Osteocyte (in vitro differentiated cells): ENCODE measurements at regions not wholly inside any gene's neighbourhood (a gene's known extent, or its start where the extent isn't known, plus 50 kb on each side); places are given as distances from the start of the nearest gene placed in this dataset.

ENCODE experiments used
- DNase-seq: peaks from one replicate; pipeline ENCODE4 v3.0.0; 2021; ENCODE audit warnings: mixed read lengths; ENCODE audit not compliant: unreplicated experiment; ENCODE audit errors: extremely low spot score
- H3K27ac Mint-ChIP-seq: one replicate; pipeline ENCODE4 v1.8.0; 2021; ENCODE audit warnings: mild to moderate bottlenecking, mixed read lengths; ENCODE audit not compliant: unreplicated experiment
- H3K27me3 Mint-ChIP-seq: one replicate; pipeline ENCODE4 v1.8.0; 2021; ENCODE audit warnings: mixed read lengths; ENCODE audit not compliant: unreplicated experiment
- H3K36me3 Mint-ChIP-seq: one replicate; pipeline ENCODE4 v1.8.0; 2021; ENCODE audit warnings: mixed read lengths; ENCODE audit not compliant: unreplicated experiment
- H3K4me1 Mint-ChIP-seq: one replicate; pipeline ENCODE4 v1.8.0; 2021; ENCODE audit warnings: mixed read lengths; ENCODE audit not compliant: unreplicated experiment
- H3K4me3 Mint-ChIP-seq: one replicate; pipeline ENCODE4 v1.8.0; 2021; ENCODE audit warnings: mild to moderate bottlenecking, moderate library complexity, mixed read lengths; ENCODE audit not compliant: unreplicated experiment
- H3K9me3 Mint-ChIP-seq: one replicate; pipeline ENCODE4 v1.8.0; 2021; ENCODE audit warnings: mixed read lengths; ENCODE audit not compliant: unreplicated experiment
- CTCF ChIP-seq: fragments of 200-600 bp; sonication (generic); IDR thresholded peaks from 2 replicates; pipeline ENCODE4 v1.5.0; 2021; ENCODE audit warnings: antibody characterized with exemption, mild to moderate bottlenecking, moderate library complexity

GRCh38 chr2:83784947-83785346 lies 674.1 kb downstream of the SUCLG1 start:
- no peaks in the 10 kb centered on the region for H3K36me3 Mint-ChIP-seq
- TF ChIP-seq CTCF, result no peak
- no peak overlapping the region for H3K4me3 Mint-ChIP-seq
- no peak overlapping the region for H3K27ac Mint-ChIP-seq
- no peaks in the 10 kb centered on the region for H3K9me3 Mint-ChIP-seq
- H3K4me1 Mint-ChIP-seq, result no peaks in the 10 kb centered on the region
- H3K27me3 Mint-ChIP-seq, result no peaks in the 10 kb centered on the region
- no peak for DNase-seq

GRCh38 chr2:83784315-83784714 lies 674.8 kb downstream of the SUCLG1 start:
- Mint-ChIP-seq H3K27me3 (no peaks in the 10 kb centered on the region), H3K4me3 (no peak overlapping the region), H3K9me3 (no peaks in the 10 kb centered on the region), H3K27ac (no peak overlapping the region), H3K36me3 (no peaks in the 10 kb centered on the region), H3K4me1 (no peaks in the 10 kb centered on the region)
- no peak for TF ChIP-seq CTCF
- DNase-seq, result no peak

GRCh38 chr2:83782122-83782521 lies 677.0 kb downstream of the SUCLG1 start:
- DNase-seq, result no peak
- H3K27ac Mint-ChIP-seq, result no peak overlapping the region
- no peaks in the 10 kb centered on the region for H3K4me1 Mint-ChIP-seq
- H3K4me3 Mint-ChIP-seq, result no peak overlapping the region
- no peaks in the 10 kb centered on the region for H3K27me3 Mint-ChIP-seq
- H3K36me3 Mint-ChIP-seq, result no peaks in the 10 kb centered on the region
- no peaks in the 10 kb centered on the region for H3K9me3 Mint-ChIP-seq
- no peak for TF ChIP-seq CTCF

- no peak for TF ChIP-seq CTCF
- H3K4me1 Mint-ChIP-seq, result no peaks in the 10 kb centered on the region
- H3K9me3 Mint-ChIP-seq, result peaks cover 34% of the 10 kb centered on the region
- no peak overlapping the region for H3K4me3 Mint-ChIP-seq
- H3K36me3 Mint-ChIP-seq, result no peaks in the 10 kb centered on the region
- H3K27ac Mint-ChIP-seq, result no peak overlapping the region
- no peaks in the 10 kb centered on the region for H3K27me3 Mint-ChIP-seq
- no peak for DNase-seq
These were observed 694.6 kb downstream of the SUCLG1 start for GRCh38 chr2:83764447-83765005.

- Mint-ChIP-seq H3K36me3 (no peaks in the 10 kb centered on the region), H3K4me1 (no peaks in the 10 kb centered on the region)
- no peak for TF ChIP-seq CTCF
These were observed 701.8 kb downstream of the SUCLG1 start for GRCh38 chr2:83757329-83757728.

More at GRCh38 chr2:83757329-83757728, 701.8 kb downstream of the SUCLG1 start:
- H3K27ac Mint-ChIP-seq, result no peak overlapping the region
- peaks cover 25% of the 10 kb centered on the region for H3K9me3 Mint-ChIP-seq
- DNase-seq, result no peak
- no peaks in the 10 kb centered on the region for H3K27me3 Mint-ChIP-seq
- no peak overlapping the region for H3K4me3 Mint-ChIP-seq
